ENCODE measurements at regions not wholly inside any gene's neighbourhood (a gene's known extent, or its start where the extent isn't known, plus 50 kb on each side); places are given as distances from the start of the nearest gene placed in this dataset.

DNA sequence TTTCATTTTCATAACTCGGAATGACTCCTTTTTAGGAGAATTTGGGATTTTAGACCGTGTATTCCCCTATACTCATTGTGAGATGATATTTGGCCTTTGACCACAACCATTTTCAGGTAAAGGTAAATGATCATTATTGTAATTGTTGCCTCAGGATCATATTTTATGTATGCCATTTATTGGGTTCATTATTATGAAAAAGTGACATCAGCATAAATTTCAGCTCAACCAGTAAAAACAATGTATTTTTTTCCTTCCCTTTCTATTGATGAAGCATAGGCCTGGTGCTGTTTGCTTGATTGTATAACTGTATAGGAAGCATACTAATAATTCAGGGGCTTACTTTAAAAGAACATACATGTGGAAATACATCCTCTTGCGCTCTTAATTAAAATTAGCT is 832.9 kb upstream of the FANCL start:
- no peak for TF ChIP-seq GATA2 (IDR thresholded peaks at IDR 0.05; ENCODE audit: low read depth, low read length)
- no peak for TF ChIP-seq GATA3 (IDR thresholded peaks at IDR 0.05; ENCODE audit: low read depth, low read length)
